Smooth muscle cell (in vitro differentiated cells): ENCODE measurements at regions not wholly inside any gene's neighbourhood (a gene's known extent, or its start where the extent isn't known, plus 50 kb on each side); places are given as distances from the start of the nearest gene placed in this dataset.

Source experiments
- DNase-seq: peaks from one replicate; lab custom pipeline; 2025; ENCODE audit not compliant: unreplicated experiment; lab: John Stamatoyannopoulos, UW
- H2AFZ ChIP-seq: fragments of 200-600 bp; sonication (generic); 2 replicates; pipeline ENCODE4 v1.6.0; 2016; ENCODE audit warnings: antibody characterized with exemption, low read depth, mild to moderate bottlenecking
- H3F3A ChIP-seq: fragments of 200-600 bp; sonication (generic); 2 replicates; pipeline ENCODE4 v1.6.0; 2017; ENCODE audit warnings: antibody characterized with exemption, low read depth
- H3K27ac ChIP-seq: fragments of 200-600 bp; sonication (generic); 2 replicates; pipeline ENCODE4 v1.5.1; 2016; ENCODE audit warnings: low read depth, mild to moderate bottlenecking
- H3K27me3 ChIP-seq: fragments of 200-600 bp; sonication (generic); 2 replicates; pipeline ENCODE4 v1.6.1; 2016; ENCODE audit warnings: low read depth, mild to moderate bottlenecking
- H3K36me3 ChIP-seq: fragments of 200-600 bp; sonication (generic); 2 replicates; pipeline ENCODE4 v1.5.1; 2016; ENCODE audit warnings: low read depth
- H3K4me1 ChIP-seq: fragments of 200-600 bp; sonication (generic); 2 replicates; pipeline ENCODE4 v1.5.1; 2016; ENCODE audit warnings: low read depth
- H3K4me2 ChIP-seq: fragments of 200-600 bp; sonication (generic); 2 replicates; pipeline ENCODE4 v1.6.0; 2016; ENCODE audit warnings: mild to moderate bottlenecking
- H3K4me3 ChIP-seq: fragments of 200-600 bp; sonication (generic); 2 replicates; pipeline ENCODE4 v1.5.1; 2016; ENCODE audit warnings: mild to moderate bottlenecking
- H3K79me2 ChIP-seq: fragments of 200-600 bp; sonication (generic); 2 replicates; pipeline ENCODE4 v1.6.0; 2016; ENCODE audit warnings: low read depth, mild to moderate bottlenecking
- H3K9ac ChIP-seq: fragments of 200-600 bp; sonication (generic); 2 replicates; pipeline ENCODE4 v1.6.0; 2016; ENCODE audit warnings: low read depth
- H3K9me3 ChIP-seq: fragments of 200-600 bp; sonication (generic); replicated peaks from 2 replicates; pipeline ENCODE4 v1.5.1; 2016; ENCODE audit warnings: low read depth
- H4K20me1 ChIP-seq: fragments of 200-600 bp; sonication (generic); 2 replicates; pipeline ENCODE4 v1.6.0; 2016; ENCODE audit warnings: low read depth
- CTCF ChIP-seq: fragments of 200-600 bp; sonication (generic); IDR thresholded peaks from 2 replicates; pipeline ENCODE4 v1.5.1; 2017; ENCODE audit warnings: borderline replicate concordance, mild to moderate bottlenecking, antibody characterized with exemption; ENCODE audit not compliant: insufficient read depth, poor library complexity, severe bottlenecking
- WGBS: methylation state at CpG from one replicate; pipeline ENCODE4 v1.1.7; 2016; ENCODE audit warnings: low lambda C conversion rate; 5-methylcytosine and 5-hydroxymethylcytosine counted together

- Histone ChIP-seq H3K36me3 (no peaks in the 10 kb centered on the region), H3K4me3 (no peak overlapping the region), H3K27me3 (no peaks in the 10 kb centered on the region), H3K4me1 (peaks cover 28% of the 10 kb centered on the region), H3K9me3 (no peaks in the 10 kb centered on the region), H3F3A (peaks cover 5% of the 10 kb centered on the region), H3K4me2 (no peak overlapping the region), H3K79me2 (no peaks in the 10 kb centered on the region), H3K27ac (no peak overlapping the region), H2AFZ (no peak overlapping the region), H4K20me1 (no peaks in the 10 kb centered on the region), H3K9ac (no peak overlapping the region)
- no peak for TF ChIP-seq CTCF
- no peak for DNase-seq
- 90% methylated on average over 7 of the region's 7 CpGs for WGBS
These were observed 68.1 kb upstream of the PODXL start for GRCh38 chr7:131624536-131624935.

- no peak overlapping the region for H3K9ac ChIP-seq
- no peak overlapping the region for H3K4me3 ChIP-seq
- no peaks in the 10 kb centered on the region for H3K36me3 ChIP-seq
- no peak for TF ChIP-seq CTCF
- H3K9me3 ChIP-seq, result no peaks in the 10 kb centered on the region
- H3F3A ChIP-seq, result peaks cover 5% of the 10 kb centered on the region
- DNase-seq, result no peak
- no peaks in the 10 kb centered on the region for H4K20me1 ChIP-seq
- 40% methylated on average over 10 of the region's 10 CpGs for WGBS
- H3K27me3 ChIP-seq, result no peaks in the 10 kb centered on the region
- no peak overlapping the region for H2AFZ ChIP-seq
- no peak overlapping the region for H3K27ac ChIP-seq
- H3K79me2 ChIP-seq, result no peaks in the 10 kb centered on the region
- H3K4me1 ChIP-seq, result peaks cover 36% of the 10 kb centered on the region
- H3K4me2 ChIP-seq, result no peak overlapping the region
These were observed 66.7 kb upstream of the PODXL start for GRCh38 chr7:131623154-131623553.

- H3K9ac ChIP-seq, result no peak overlapping the region
- H3K27ac ChIP-seq, result no peak overlapping the region
- H2AFZ ChIP-seq, result no peak overlapping the region
- WGBS, result 69% methylated on average over 2 of the region's 2 CpGs
- H3K4me1 ChIP-seq, result peaks cover 35% of the 10 kb centered on the region
- H3K27me3 ChIP-seq, result no peaks in the 10 kb centered on the region
- H4K20me1 ChIP-seq, result no peaks in the 10 kb centered on the region
- no peaks in the 10 kb centered on the region for H3K9me3 ChIP-seq
- H3K4me3 ChIP-seq, result no peak overlapping the region
- no peaks in the 10 kb centered on the region for H3K36me3 ChIP-seq
- DNase-seq, result no peak
- H3F3A ChIP-seq, result peaks cover 5% of the 10 kb centered on the region
- no peak for TF ChIP-seq CTCF
- no peaks in the 10 kb centered on the region for H3K79me2 ChIP-seq
- no peak overlapping the region for H3K4me2 ChIP-seq
These were observed 65.2 kb upstream of the PODXL start for GRCh38 chr7:131621652-131622051.
